ENCODE measurements at regions not wholly inside any gene's neighbourhood (a gene's known extent, or its start where the extent isn't known, plus 50 kb on each side); places are given as distances from the start of the nearest gene placed in this dataset.

GRCh38 chr3:70519913-70520659 lies 207.6 kb upstream of the MDFIC2 start:
- Histone ChIP-seq H3K27me3 (no peaks in the 10 kb centered on the region), H3K4me1 (no peaks in the 10 kb centered on the region), H3K4me3 (no peak overlapping the region), H3K27ac (no peak overlapping the region), H3K9me3 (no peaks in the 10 kb centered on the region), H3K36me3 (no peaks in the 10 kb centered on the region)
- WGBS, 2 donors, result 68 to 81% methylated on average over 3 of the region's 3 CpGs
- intact Hi-C loops (cut with DNase I), result no loop called here
- TF ChIP-seq EP300 (IDR thresholded peaks at IDR 0.05), result no peak
- TF ChIP-seq POLR2AphosphoS5 (IDR thresholded peaks at IDR 0.05), result no peak
- TF ChIP-seq POLR2A (IDR thresholded peaks at IDR 0.05), result no peak
- no peak for TF ChIP-seq CTCF (IDR thresholded peaks at IDR 0.05)
- no peak for DNase-seq

GRCh38 chr3:70519026-70519425 lies 206.6 kb upstream of the MDFIC2 start:
- TF ChIP-seq CTCF (IDR thresholded peaks at IDR 0.05) (no peak), POLR2AphosphoS5 (IDR thresholded peaks at IDR 0.05) (no peak), EP300 (IDR thresholded peaks at IDR 0.05) (no peak), POLR2A (IDR thresholded peaks at IDR 0.05) (no peak)
- WGBS, 2 donors, result 77 to 87% methylated on average over 4 of the region's 4 CpGs
- no peaks in the 10 kb centered on the region for H3K4me1 ChIP-seq
- intact Hi-C loops (cut with DNase I), result no loop called here
- H3K4me3 ChIP-seq, result no peak overlapping the region
- DNase-seq, result no peak
- no peaks in the 10 kb centered on the region for H3K27me3 ChIP-seq
- no peaks in the 10 kb centered on the region for H3K9me3 ChIP-seq
- no peaks in the 10 kb centered on the region for H3K36me3 ChIP-seq
- no peak overlapping the region for H3K27ac ChIP-seq

GRCh38 chr3:70518356-70518755 lies 205.9 kb upstream of the MDFIC2 start:
- Histone ChIP-seq H3K4me3 (no peak overlapping the region), H3K9me3 (no peaks in the 10 kb centered on the region), H3K4me1 (no peaks in the 10 kb centered on the region), H3K27ac (no peak overlapping the region), H3K36me3 (no peaks in the 10 kb centered on the region), H3K27me3 (no peaks in the 10 kb centered on the region)
- intact Hi-C loops (cut with DNase I), result no loop called here
- TF ChIP-seq POLR2A (IDR thresholded peaks at IDR 0.05) (no peak), EP300 (IDR thresholded peaks at IDR 0.05) (no peak), POLR2AphosphoS5 (IDR thresholded peaks at IDR 0.05) (no peak), CTCF (IDR thresholded peaks at IDR 0.05) (no peak)
- 74 to 75% methylated on average over 5 of the region's 5 CpGs for WGBS, 2 donors
- DNase-seq, result no peak

GRCh38 chr3:70517124-70517890 lies 204.9 kb upstream of the MDFIC2 start:
- H3K27ac ChIP-seq, result no peak overlapping the region
- intact Hi-C loops (cut with DNase I), result no loop called here
- H3K4me1 ChIP-seq, result no peaks in the 10 kb centered on the region
- H3K9me3 ChIP-seq, result no peaks in the 10 kb centered on the region
- no peaks in the 10 kb centered on the region for H3K27me3 ChIP-seq
- DNase-seq, result no peak
- H3K36me3 ChIP-seq, result no peaks in the 10 kb centered on the region
- no peak overlapping the region for H3K4me3 ChIP-seq
- TF ChIP-seq CTCF (IDR thresholded peaks at IDR 0.05), result no peak
- no peak for TF ChIP-seq POLR2AphosphoS5 (IDR thresholded peaks at IDR 0.05)
- no peak for TF ChIP-seq POLR2A (IDR thresholded peaks at IDR 0.05)
- TF ChIP-seq EP300 (IDR thresholded peaks at IDR 0.05), result no peak
- 45 to 55% methylated on average over 3 of the region's 3 CpGs for WGBS, 2 donors

Measured in sigmoid colon (tissue), 6 donors.